Right cardiac atrium (tissue), 5 donors: ENCODE measurements at regions not wholly inside any gene's neighbourhood (a gene's known extent, or its start where the extent isn't known, plus 50 kb on each side); places are given as distances from the start of the nearest gene placed in this dataset.
"Not testable (repeated sequence)": the region's sequence is repeated elsewhere in the genome, so short reads cannot be mapped to it uniquely, and the experiment has no call there.

Experiments used
- ATAC-seq, 2 donors: fragments of 200-7000 bp; cut with Tn5 transposase; one replicate each; pipeline versions ENCODE4 v1.8.0 to v1.9.1; 2020; ENCODE audit warnings: moderate library complexity in 2 of 2, mild to moderate bottlenecking in 1 of 2
- DNase-seq, 3 donors: peaks; one replicate each; pipeline ENCODE4 v3.0.0-alpha.2; 2020
- H3K27ac ChIP-seq: one replicate; pipeline ENCODE4 v1.5.1; 2013; ENCODE audit warnings: mild to moderate bottlenecking, low read length, control low read depth, moderate library complexity
- H3K27me3 ChIP-seq: one replicate; pipeline ENCODE4 v1.6.1; 2013; ENCODE audit not compliant: control insufficient read depth, insufficient read depth
- H3K4me1 ChIP-seq: one replicate; pipeline ENCODE4 v1.6.1; 2013; ENCODE audit warnings: low read length; ENCODE audit not compliant: control insufficient read depth, insufficient read depth
- H3K4me3 ChIP-seq: one replicate; pipeline ENCODE4 v1.5.1; 2013; ENCODE audit warnings: low read length, control low read depth
- H3K9me3 ChIP-seq: one replicate; pipeline ENCODE4 v1.6.1; 2013; ENCODE audit warnings: low read length; ENCODE audit not compliant: control insufficient read depth
- WGBS: extraction: QIAGEN DNeasy Blood & Tissue Kit; methylation state at CpG from one replicate; pipeline ENCODE4 v1.1.7; 2013; 5-methylcytosine and 5-hydroxymethylcytosine counted together
- intact Hi-C, 4 donors: fragments of 100-400 bp; cut with DNase I; formaldehyde crosslinking; loops; one replicate each; pipeline versions ENCODE4 v1.11.0 to v1.14.0; 2022 to 2023
- donor health status: healthy with polysubstance abuse.
- donor health status: DM: no; HTN: yes; CAD: no.
- donor health status: DM: no; HTN: no; CAD: no.
- donor health status: DM: no; HTN: yes; CAD: no; lungs with severe emphysema.
- donor health status: DM: yes; HTN: yes; CAD: no.

GRCh38 chr16:47980212-47980611 lies 175.6 kb downstream of the ABCC12 start:
- Histone ChIP-seq H3K27me3 (no peaks in the 10 kb centered on the region), H3K27ac (no peak overlapping the region), H3K4me3 (no peak overlapping the region), H3K4me1 (no peaks in the 10 kb centered on the region), H3K9me3 (no peaks in the 10 kb centered on the region)
- ATAC-seq (no peak), DNase-seq (no peak)
- intact Hi-C loops, result no loop called here
- WGBS, result 81% methylated on average over 8 of the region's 8 CpGs

DNA sequence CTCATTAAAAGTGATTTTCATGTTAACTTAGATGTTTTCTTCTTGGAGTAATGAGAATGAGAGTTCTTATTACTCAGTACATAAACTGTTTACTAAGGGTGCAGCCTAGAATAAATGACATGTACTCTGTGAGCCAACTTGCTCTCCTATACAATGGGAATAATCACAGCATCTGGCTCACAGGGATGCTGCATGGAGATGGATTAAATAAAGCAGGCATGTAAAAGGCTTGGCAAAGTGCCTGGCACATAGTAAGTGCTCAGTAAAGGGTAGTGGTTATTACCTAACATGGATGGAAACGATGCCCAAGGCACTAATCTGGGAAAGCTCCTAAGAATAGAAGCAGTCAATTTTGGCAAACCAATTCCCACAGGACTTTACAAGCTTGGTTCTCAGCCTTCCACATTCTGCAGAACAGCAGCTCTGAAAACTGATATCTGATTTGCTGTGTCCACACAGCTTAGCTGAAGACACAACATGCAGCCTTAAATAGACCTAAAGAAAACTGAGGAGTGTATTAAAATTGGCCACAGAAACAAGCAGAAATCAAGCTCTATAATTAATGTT lies 176.1 kb downstream of the ABCC12 start:
- ATAC-seq (no peak), DNase-seq (no peak)
- intact Hi-C loops, result no loop called here
- Histone ChIP-seq H3K27ac (no peak overlapping the region), H3K4me1 (no peaks in the 10 kb centered on the region), H3K27me3 (no peaks in the 10 kb centered on the region), H3K4me3 (no peak overlapping the region), H3K9me3 (no peaks in the 10 kb centered on the region)
- 49% methylated on average over 1 of the region's 1 CpG for WGBS

- intact Hi-C loops, result no loop called here
- DNase-seq, result no peak
- Histone ChIP-seq H3K9me3 (no peaks in the 10 kb centered on the region), H3K4me3 (no peak overlapping the region), H3K4me1 (no peaks in the 10 kb centered on the region), H3K27me3 (no peaks in the 10 kb centered on the region), H3K27ac (no peak overlapping the region)
- 52% methylated on average over 5 of the region's 5 CpGs for WGBS
- no peak for ATAC-seq
Observed at GRCh38 chr16:47979164-47979520, 176.7 kb downstream of the ABCC12 start.

DNA sequence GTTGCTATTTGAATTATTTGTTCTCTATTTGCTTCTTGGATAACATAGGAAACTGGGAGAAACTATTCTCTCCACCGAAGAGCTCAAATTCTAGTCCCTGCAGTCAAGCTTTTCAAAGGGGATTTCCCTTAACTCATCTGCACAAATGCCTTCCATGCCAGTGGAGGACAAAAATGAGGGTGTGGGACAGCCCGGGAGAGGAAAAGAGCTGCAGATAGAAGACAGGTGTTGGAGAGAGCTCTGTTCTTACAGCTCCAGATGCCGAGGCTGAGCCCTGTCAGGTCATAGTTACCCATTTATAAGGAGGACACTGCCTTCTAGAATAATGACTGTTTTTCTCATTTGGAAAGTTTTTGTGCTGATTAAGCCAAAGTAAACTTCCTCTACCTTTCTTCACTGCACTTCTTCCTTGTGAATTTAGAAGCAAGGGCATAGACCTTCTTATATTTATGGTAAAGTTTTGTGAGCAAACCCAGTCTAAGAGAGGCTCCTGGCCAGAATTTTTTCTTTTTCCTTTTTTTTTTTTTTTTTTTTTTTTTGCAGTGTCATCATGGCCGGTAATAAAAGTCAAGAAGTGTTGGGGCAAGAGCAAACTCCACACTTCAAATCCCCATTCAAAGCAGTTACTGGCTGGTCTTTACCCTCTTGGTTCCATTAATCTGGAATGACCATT lies 177.2 kb downstream of the ABCC12 start:
- ATAC-seq (no peak), DNase-seq (no peak)
- 38% methylated on average over 4 of the region's 4 CpGs for WGBS
- no peak overlapping the region for H3K4me3 ChIP-seq
- H3K27ac ChIP-seq, result no peak overlapping the region
- no peaks in the 10 kb centered on the region for H3K9me3 ChIP-seq
- no peaks in the 10 kb centered on the region for H3K4me1 ChIP-seq
- no peaks in the 10 kb centered on the region for H3K27me3 ChIP-seq
- intact Hi-C loops, result no loop called here

- ATAC-seq (no peak), DNase-seq (no peak)
- Histone ChIP-seq H3K27me3 (no peaks in the 10 kb centered on the region), H3K4me1 (no peaks in the 10 kb centered on the region), H3K4me3 (no peak overlapping the region), H3K9me3 (no peaks in the 10 kb centered on the region), H3K27ac (no peak overlapping the region)
- WGBS, result 68% methylated on average over 1 of the region's 1 CpG
- intact Hi-C loops, result no loop called here
Observed at GRCh38 chr16:47977802-47978201, 178.0 kb downstream of the ABCC12 start.

DNA sequence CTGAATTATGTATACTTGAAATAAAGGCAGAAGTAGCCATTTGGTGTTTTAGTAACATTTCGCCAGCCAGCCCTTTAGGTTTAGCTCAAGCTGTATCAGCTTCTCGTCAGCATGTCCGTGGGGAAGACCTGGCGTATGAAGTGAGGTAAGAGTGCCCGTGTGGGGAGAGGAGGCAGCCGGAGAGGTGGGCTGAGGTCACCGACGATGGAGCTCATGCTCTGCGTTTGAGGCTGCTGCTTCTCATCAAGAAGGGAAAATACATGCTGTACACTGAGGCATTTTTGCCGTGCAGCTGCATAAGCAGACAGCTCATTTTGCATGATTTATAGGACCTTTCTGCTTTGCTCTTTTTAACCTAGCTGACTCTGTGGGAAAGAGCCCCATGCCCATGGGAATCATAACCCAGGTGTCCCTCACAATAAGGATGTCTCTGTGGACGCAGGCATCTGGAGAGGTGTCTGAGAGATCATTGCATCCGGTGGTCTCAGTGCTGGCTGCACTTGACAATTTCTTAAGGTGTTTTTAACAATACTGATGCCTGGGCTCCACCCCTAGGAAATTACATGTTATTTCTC lies 179.1 kb downstream of the ABCC12 start:
- Histone ChIP-seq H3K4me3 (no peak overlapping the region), H3K9me3 (no peaks in the 10 kb centered on the region), H3K27me3 (no peaks in the 10 kb centered on the region), H3K27ac (no peak overlapping the region), H3K4me1 (no peaks in the 10 kb centered on the region)
- ATAC-seq (no peak), DNase-seq (no peak)
- intact Hi-C loops, result no loop called here
- 77% methylated on average over 12 of the region's 12 CpGs for WGBS

DNA sequence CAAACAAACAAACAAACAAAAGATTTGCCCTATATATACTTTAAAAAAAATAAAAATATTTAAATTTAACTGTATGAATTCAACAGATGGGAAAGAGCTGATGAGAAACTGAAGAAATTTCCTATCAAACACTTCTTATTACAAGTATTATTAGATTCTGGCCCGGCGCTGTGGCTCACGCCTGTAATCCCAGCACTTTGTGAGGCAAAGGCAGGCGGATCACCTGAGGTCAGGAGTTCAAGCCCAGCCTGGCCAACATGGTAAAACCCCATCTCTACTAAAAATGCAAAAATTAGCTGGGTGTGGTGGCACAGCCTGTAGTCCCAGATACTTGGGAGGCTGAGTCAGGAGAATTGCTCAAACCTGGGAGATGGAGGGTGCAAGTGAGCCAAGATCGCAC lies 180.8 kb downstream of the ABCC12 start:
- DNase-seq, H3K4me1 ChIP-seq, H3K4me3 ChIP-seq, H3K27me3 ChIP-seq, intact Hi-C loops, H3K27ac ChIP-seq, ATAC-seq, H3K9me3 ChIP-seq: not testable (repeated sequence)
- WGBS, result 92% methylated on average over 5 of the region's 5 CpGs

DNA sequence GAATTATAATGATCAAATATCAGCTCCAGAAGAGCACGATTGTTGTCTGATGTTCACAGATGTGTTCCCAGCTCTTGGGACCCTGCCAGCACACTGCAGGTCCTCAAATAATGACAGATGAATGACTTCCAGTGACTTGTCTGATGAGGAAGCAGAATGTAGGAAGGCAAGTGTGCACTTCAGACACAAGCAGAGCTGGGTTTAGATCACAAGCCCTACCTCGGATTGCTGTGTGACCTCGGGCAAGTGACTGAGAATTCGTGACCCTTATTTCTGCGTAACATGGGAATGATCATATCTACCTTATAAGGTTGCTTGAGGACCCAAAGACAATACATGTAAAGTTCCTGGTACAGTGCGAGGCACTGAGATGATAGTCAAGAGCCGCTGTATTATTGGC lies 182.2 kb downstream of the ABCC12 start:
- WGBS, result 88% methylated on average over 7 of the region's 7 CpGs
- no peak overlapping the region for H3K4me3 ChIP-seq
- no peak for DNase-seq
- no peaks in the 10 kb centered on the region for H3K4me1 ChIP-seq
- no peaks in the 10 kb centered on the region for H3K9me3 ChIP-seq
- no peak for ATAC-seq
- H3K27me3 ChIP-seq, result no peaks in the 10 kb centered on the region
- intact Hi-C loops, result no loop called here
- H3K27ac ChIP-seq, result no peak overlapping the region

DNA sequence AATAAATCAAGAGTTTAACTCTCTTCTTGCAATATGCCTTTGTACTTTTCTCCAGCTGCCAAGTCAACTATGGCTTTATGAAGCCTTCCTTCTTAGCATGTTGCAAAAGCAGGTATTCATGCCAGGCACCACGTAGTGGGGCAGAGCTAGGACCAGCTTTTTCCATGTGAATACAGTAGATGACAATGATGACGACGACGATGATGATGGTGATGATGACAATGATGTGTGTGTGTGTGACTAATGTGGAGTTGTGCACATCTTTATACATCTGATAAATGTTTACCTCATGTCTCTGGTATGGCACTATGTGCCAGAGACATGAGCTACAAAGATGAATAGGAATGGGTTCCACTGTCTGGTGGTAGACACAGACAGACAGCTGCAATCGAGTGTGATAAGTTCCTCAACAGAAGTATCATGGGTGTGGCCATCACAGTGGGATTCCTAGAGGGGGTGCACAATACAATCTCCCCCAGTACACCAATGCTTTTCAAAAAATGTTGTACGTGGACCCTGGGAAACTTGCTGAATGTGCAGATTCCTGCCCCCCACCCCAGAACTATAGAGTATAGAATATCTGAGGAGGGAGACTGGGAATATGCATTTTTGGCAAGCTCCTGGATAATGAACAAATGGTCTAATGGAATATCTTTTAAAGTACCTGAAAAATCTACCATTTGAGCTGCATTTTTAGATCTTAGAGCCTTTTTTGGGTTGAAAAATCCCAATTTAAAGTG lies 183.4 kb downstream of the ABCC12 start:
- no peaks in the 10 kb centered on the region for H3K4me1 ChIP-seq
- intact Hi-C loops, result no loop called here
- DNase-seq (no peak), ATAC-seq (no peak)
- H3K27ac ChIP-seq, result no peak overlapping the region
- WGBS, result 63% methylated on average over 6 of the region's 6 CpGs
- H3K4me3 ChIP-seq, result no peak overlapping the region
- no peaks in the 10 kb centered on the region for H3K9me3 ChIP-seq
- no peaks in the 10 kb centered on the region for H3K27me3 ChIP-seq

- DNase-seq, result no peak
- no peaks in the 10 kb centered on the region for H3K9me3 ChIP-seq
- no peak for ATAC-seq
- H3K27ac ChIP-seq, result no peak overlapping the region
- 55% methylated on average over 2 of the region's 2 CpGs for WGBS
- intact Hi-C loops, result no loop called here
- H3K27me3 ChIP-seq, result no peaks in the 10 kb centered on the region
- no peaks in the 10 kb centered on the region for H3K4me1 ChIP-seq
- no peak overlapping the region for H3K4me3 ChIP-seq
Observed at GRCh38 chr16:47971225-47971624, 184.6 kb downstream of the ABCC12 start.

GRCh38 chr16:47970291-47970931 lies 185.4 kb downstream of the ABCC12 start:
- intact Hi-C loops, result no loop called here
- Histone ChIP-seq H3K9me3 (no peaks in the 10 kb centered on the region), H3K27me3 (no peaks in the 10 kb centered on the region), H3K27ac (no peak overlapping the region), H3K4me1 (no peaks in the 10 kb centered on the region), H3K4me3 (no peak overlapping the region)
- 3% methylated on average over 2 of the region's 2 CpGs for WGBS
- ATAC-seq, result no peak
- no peak for DNase-seq
